LHCN-M2 (cell line): ENCODE measurements at regions not wholly inside any gene's neighbourhood (a gene's known extent, or its start where the extent isn't known, plus 50 kb on each side); places are given as distances from the start of the nearest gene placed in this dataset.

ENCODE experiments used
- DNase-seq: peaks from one replicate; pipeline ENCODE4 v3.0.0-alpha.2; 2012; ENCODE audit warnings: low read depth

GRCh38 chr7:51689547-51689946, 372.9 kb upstream of the COBL start:
- DNase-seq, result no peak

- no peak for DNase-seq
Measured at GRCh38 chr7:51685794-51686193, 369.2 kb upstream of the COBL start.

- DNase-seq, result no peak
Measured at GRCh38 chr7:51680594-51681399, 364.2 kb upstream of the COBL start.

GRCh38 chr7:51679358-51679757, 362.7 kb upstream of the COBL start:
- DNase-seq, result no peak

- DNase-seq, result no peak
Measured at GRCh38 chr7:51666751-51667150, 350.1 kb upstream of the COBL start.

GRCh38 chr7:51666266-51666665, 349.7 kb upstream of the COBL start:
- no peak for DNase-seq

GRCh38 chr7:51665045-51665780, 348.6 kb upstream of the COBL start:
- DNase-seq, result no peak

- no peak for DNase-seq
Measured at GRCh38 chr7:51660516-51660915, 343.9 kb upstream of the COBL start.

- no peak for DNase-seq
Measured at GRCh38 chr7:51658684-51659083, 342.1 kb upstream of the COBL start.

GRCh38 chr7:51647931-51648351, 331.3 kb upstream of the COBL start:
- DNase-seq, result no peak

GRCh38 chr7:51647486-51647885, 330.9 kb upstream of the COBL start:
- no peak for DNase-seq

GRCh38 chr7:51645702-51646298, 329.2 kb upstream of the COBL start:
- no peak for DNase-seq

GRCh38 chr7:51645255-51645654, 328.6 kb upstream of the COBL start:
- no peak for DNase-seq

- no peak for DNase-seq
Measured at GRCh38 chr7:51644216-51644615, 327.6 kb upstream of the COBL start.

- no peak for DNase-seq
Measured at GRCh38 chr7:51640841-51641240, 324.2 kb upstream of the COBL start.

GRCh38 chr7:51639661-51640334, 323.2 kb upstream of the COBL start:
- DNase-seq, result no peak

- no peak for DNase-seq
Measured at GRCh38 chr7:51636503-51636902, 319.9 kb upstream of the COBL start.

- DNase-seq, result no peak
Measured at GRCh38 chr7:51635775-51636174, 319.2 kb upstream of the COBL start.

GRCh38 chr7:51634538-51634937, 317.9 kb upstream of the COBL start:
- DNase-seq, result no peak

GRCh38 chr7:51634025-51634424, 317.4 kb upstream of the COBL start:
- no peak for DNase-seq

GRCh38 chr7:51633596-51633995, 317.0 kb upstream of the COBL start:
- no peak for DNase-seq

- no peak for DNase-seq
Measured at GRCh38 chr7:51633006-51633405, 316.4 kb upstream of the COBL start.
